Neuronal stem cell (in vitro differentiated cells): ENCODE measurements at regions not wholly inside any gene's neighbourhood (a gene's known extent, or its start where the extent isn't known, plus 50 kb on each side); places are given as distances from the start of the nearest gene placed in this dataset.

Experiments
- DNase-seq: peaks from one replicate; pipeline ENCODE4 v3.0.0-alpha.2; 2013; ENCODE audit warnings: low spot score
- H2AFZ ChIP-seq: one replicate; pipeline ENCODE4 v1.6.1; 2013; ENCODE audit warnings: mild to moderate bottlenecking, low read length, inconsistent platforms
- H2AK5ac ChIP-seq: 2 replicates; pipeline ENCODE4 v1.6.1; 2013; ENCODE audit warnings: low read depth, mild to moderate bottlenecking, inconsistent platforms, low read length, moderate library complexity, mixed read lengths
- H2BK120ac ChIP-seq: 2 replicates; pipeline ENCODE4 v1.6.1; 2013; ENCODE audit warnings: low read depth, mild to moderate bottlenecking, inconsistent platforms, low read length, moderate library complexity, mixed read lengths
- H2BK12ac ChIP-seq: one replicate; pipeline ENCODE4 v1.6.1; 2013; ENCODE audit warnings: low read length, inconsistent platforms
- H2BK15ac ChIP-seq: 2 replicates; pipeline ENCODE4 v1.6.1; 2013; ENCODE audit warnings: mild to moderate bottlenecking, low read length, inconsistent platforms, mixed read lengths
- H2BK5ac ChIP-seq: one replicate; pipeline ENCODE4 v1.6.1; 2013; ENCODE audit warnings: inconsistent platforms, mild to moderate bottlenecking, low read length, moderate library complexity
- H3K14ac ChIP-seq: one replicate; pipeline ENCODE4 v1.6.1; 2013; ENCODE audit warnings: low read length, inconsistent platforms
- H3K18ac ChIP-seq: 2 replicates; pipeline ENCODE4 v1.6.1; 2013; ENCODE audit warnings: low read length, inconsistent platforms
- H3K23ac ChIP-seq: 2 replicates; pipeline ENCODE4 v1.6.1; 2013; ENCODE audit warnings: low read depth, mild to moderate bottlenecking, mixed read lengths, low read length, inconsistent platforms; ENCODE audit not compliant: poor library complexity
- H3K27ac ChIP-seq: replicated peaks from 3 replicates; pipeline ENCODE4 v1.5.1; 2013; ENCODE audit warnings: low read length, inconsistent platforms
- H3K27me3 ChIP-seq, 3 experiments: 2 replicates each; pipeline ENCODE4 v1.6.1; 2013; ENCODE audit warnings: low read length in 3 of 3, mild to moderate bottlenecking in 2 of 3, inconsistent platforms in 1 of 3, low read depth in 1 of 3, mixed read lengths in 1 of 3, moderate library complexity in 1 of 3; ENCODE audit not compliant: control insufficient read depth in 3 of 3, insufficient read depth in 3 of 3
- H3K36me3 ChIP-seq, 2 donors: replicated peaks in 1 of 2; 2 replicates each; pipeline ENCODE4 v1.6.1; 2013; ENCODE audit warnings: low read length in 2 of 2; ENCODE audit not compliant: control insufficient read depth in 2 of 2, insufficient read depth in 2 of 2
- H3K4ac ChIP-seq: 2 replicates; pipeline ENCODE4 v1.6.1; 2013; ENCODE audit warnings: inconsistent platforms, mild to moderate bottlenecking, low read length, moderate library complexity
- H3K4me1 ChIP-seq, 2 donors: 1 replicate in 1 of 2; 2 replicates in 1 of 2; pipeline ENCODE4 v1.6.1; 2013; ENCODE audit warnings: low read length in 2 of 2, low read depth in 1 of 2; ENCODE audit not compliant: control insufficient read depth in 2 of 2, insufficient read depth in 1 of 2
- H3K4me2 ChIP-seq: one replicate; pipeline ENCODE4 v1.6.1; 2013; ENCODE audit warnings: mild to moderate bottlenecking, low read length, inconsistent platforms; ENCODE audit not compliant: insufficient read depth, poor library complexity, severe bottlenecking
- H3K4me3 ChIP-seq, 2 donors: 2 replicates each; pipeline ENCODE4 v1.5.1; 2013; ENCODE audit warnings: low read length in 2 of 2, mild to moderate bottlenecking in 2 of 2, inconsistent platforms in 1 of 2, moderate library complexity in 1 of 2
- H3K79me1 ChIP-seq: one replicate; pipeline ENCODE4 v1.6.1; 2013; ENCODE audit warnings: low read depth, mild to moderate bottlenecking, inconsistent platforms, low read length, moderate library complexity
- H3K9ac ChIP-seq: one replicate; pipeline ENCODE4 v1.6.1; 2013; ENCODE audit warnings: mild to moderate bottlenecking, low read depth, low read length, inconsistent platforms; ENCODE audit not compliant: poor library complexity
- H3K9me3 ChIP-seq, 2 donors: replicated peaks in 1 of 2; 2 replicates each; pipeline versions ENCODE3 to v1.6.1; 2013; ENCODE audit warnings: low read length in 2 of 2, mild to moderate bottlenecking in 2 of 2, inconsistent platforms in 1 of 2, low read depth in 1 of 2, mixed read lengths in 1 of 2, moderate library complexity in 1 of 2; ENCODE audit not compliant: control insufficient read depth in 2 of 2, insufficient read depth in 1 of 2
- H4K8ac ChIP-seq: one replicate; pipeline ENCODE4 v1.6.1; 2013; ENCODE audit warnings: low read depth, mild to moderate bottlenecking, inconsistent platforms, low read length, moderate library complexity
- H4K91ac ChIP-seq: one replicate; pipeline ENCODE4 v1.6.1; 2013; ENCODE audit warnings: low read length, low read depth, mild to moderate bottlenecking, inconsistent platforms; ENCODE audit not compliant: poor library complexity
- WGBS, 2 donors: extraction: QIAGEN DNeasy Blood & Tissue Kit; methylation state at CpG; one replicate each; pipeline ENCODE4 v1.1.7; 2013; ENCODE audit warnings: missing lambda C conversion rate in 2 of 2, mixed read lengths in 1 of 2; ENCODE audit not compliant: insufficient read length in 2 of 2, insufficient replicate concordance in 1 of 2; ENCODE audit errors: extremely low coverage in 2 of 2; 5-methylcytosine and 5-hydroxymethylcytosine counted together

DNA sequence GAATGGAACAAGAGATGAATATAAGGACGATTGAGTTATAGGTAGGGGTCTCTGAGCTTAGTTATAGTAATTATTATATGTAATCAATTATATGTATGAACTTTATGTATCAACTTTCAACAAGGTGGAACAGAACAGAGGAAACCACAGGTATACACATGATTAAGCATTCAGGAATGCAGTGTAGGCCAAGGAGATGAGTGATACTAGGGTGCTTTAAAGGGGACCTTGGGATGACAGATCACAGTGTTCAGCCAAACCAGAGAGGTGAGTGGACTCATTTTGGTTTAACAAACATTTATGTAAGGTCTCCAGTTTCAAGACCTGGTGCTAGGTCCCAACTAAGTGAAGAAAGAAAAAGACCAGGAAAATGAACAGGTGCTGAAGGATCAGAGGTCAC lies 895.5 kb downstream of the ROBO2 start:
- Histone ChIP-seq H3K9ac (no peak overlapping the region), H3K9me3 (no peaks in the 10 kb centered on the region), H3K27me3 (no peaks in the 10 kb centered on the region), H3K4ac (no peak overlapping the region), H3K27ac (no peak overlapping the region), H2BK5ac (no peak overlapping the region), H4K91ac (no peak overlapping the region), H2BK12ac (no peak overlapping the region), H3K4me2 (no peak overlapping the region), H4K8ac (no peak overlapping the region), H3K4me1 (peaks cover 0 to 2% of the 10 kb centered on the region in 2 donors), H2BK15ac (no peak overlapping the region), H3K4me3 (no peak overlapping the region), H3K23ac (no peak overlapping the region), H3K14ac (no peak overlapping the region), H3K36me3 (no peaks in the 10 kb centered on the region), H3K18ac (no peak overlapping the region), H2BK120ac (no peak overlapping the region), H2AFZ (no peak overlapping the region), H2AK5ac (no peak overlapping the region), H3K79me1 (no peaks in the 10 kb centered on the region)
- no peak for DNase-seq
- no CpG with 5 or more reads among the region's 1 CpG for WGBS, 2 donors

DNA sequence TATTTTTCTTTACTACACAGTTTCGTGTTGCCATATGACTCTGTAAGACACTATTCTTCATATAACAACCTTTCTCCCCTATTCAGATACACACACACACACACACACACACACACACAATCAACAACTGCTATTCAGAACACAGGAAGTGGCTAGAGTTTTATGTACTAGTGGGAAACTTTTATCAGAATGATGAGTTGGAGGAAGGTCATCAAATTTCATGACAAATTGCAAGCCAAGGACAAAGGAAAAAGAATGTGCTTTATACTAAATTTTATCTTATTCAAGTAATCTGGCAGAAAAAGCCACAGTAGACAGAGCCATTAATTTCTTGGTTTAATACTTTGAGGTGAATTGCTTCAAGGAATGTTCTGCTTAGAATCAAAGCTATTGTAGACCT lies 899.8 kb downstream of the ROBO2 start:
- no peak overlapping the region for H3K27ac ChIP-seq
- H3K14ac ChIP-seq: no peak overlapping the region
- peaks cover 0 to 2% of the 10 kb centered on the region in 2 donors for H3K4me1 ChIP-seq
- no peak overlapping the region for H2BK120ac ChIP-seq
- WGBS, 2 donors: no CpG with 5 or more reads among the region's 1 CpG
- H3K4me2 ChIP-seq: no peak overlapping the region
- H2BK5ac ChIP-seq: no peak overlapping the region
- H4K8ac ChIP-seq: no peak overlapping the region
- H3K18ac ChIP-seq: no peak overlapping the region
- no peak overlapping the region for H2BK15ac ChIP-seq
- H2AK5ac ChIP-seq: no peak overlapping the region
- H3K36me3 ChIP-seq: no peaks in the 10 kb centered on the region
- H3K23ac ChIP-seq: no peak overlapping the region
- no peaks in the 10 kb centered on the region for H3K27me3 ChIP-seq
- no peaks in the 10 kb centered on the region for H3K79me1 ChIP-seq
- H3K4me3 ChIP-seq: no peak overlapping the region
- no peak overlapping the region for H4K91ac ChIP-seq
- no peak overlapping the region for H2BK12ac ChIP-seq
- no peaks in the 10 kb centered on the region for H3K9me3 ChIP-seq
- H3K9ac ChIP-seq: no peak overlapping the region
- DNase-seq: no peak
- H2AFZ ChIP-seq: no peak overlapping the region
- H3K4ac ChIP-seq: no peak overlapping the region

DNA sequence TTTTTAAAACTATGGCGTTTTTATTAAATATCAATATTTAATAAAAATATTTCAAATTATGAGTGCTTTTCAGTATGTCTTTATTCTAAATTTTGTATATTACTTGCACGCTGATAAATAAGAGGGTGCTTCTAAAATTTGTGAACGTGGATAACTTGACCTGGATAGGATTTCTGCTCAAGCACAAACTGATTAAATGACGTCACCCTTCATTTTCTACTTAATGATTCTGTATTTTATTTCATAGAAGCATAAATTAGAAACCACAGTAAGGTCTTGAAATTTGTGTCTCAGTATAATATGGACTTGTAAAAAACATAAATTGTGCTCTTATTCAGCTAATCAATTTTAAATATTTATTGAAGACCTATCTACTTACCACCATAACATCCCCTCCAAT lies 903.7 kb downstream of the ROBO2 start:
- H4K91ac ChIP-seq: no peak overlapping the region
- H3K27ac ChIP-seq: no peak overlapping the region

DNA sequence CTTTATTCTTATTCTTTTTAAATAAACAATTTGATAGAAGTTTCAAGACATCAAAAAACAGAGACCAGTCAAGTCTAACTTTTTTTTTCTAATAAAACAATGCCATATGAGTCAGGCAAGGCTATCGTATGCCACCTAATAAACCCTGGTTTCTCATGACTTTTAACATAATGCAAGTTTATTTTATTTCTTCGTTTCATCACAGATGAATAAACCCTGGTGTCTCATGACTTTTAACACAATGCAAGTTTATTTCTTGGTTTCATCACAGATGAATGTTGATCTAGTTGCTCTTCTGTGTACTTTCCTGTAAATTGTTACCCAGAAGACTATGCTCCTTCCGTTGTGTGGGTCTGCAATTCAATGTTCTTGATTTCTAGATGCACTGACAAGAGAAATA lies 905.4 kb downstream of the ROBO2 start:
- Histone ChIP-seq H3K4ac (no peak overlapping the region), H3K23ac (no peak overlapping the region), H3K14ac (no peak overlapping the region), H3K27me3 (no peaks in the 10 kb centered on the region), H2BK12ac (no peak overlapping the region), H3K4me3 (no peak overlapping the region), H2AFZ (no peak overlapping the region), H2BK15ac (no peak overlapping the region), H3K9me3 (no peaks in the 10 kb centered on the region), H3K9ac (no peak overlapping the region), H4K8ac (no peak overlapping the region), H3K18ac (no peak overlapping the region), H3K79me1 (no peaks in the 10 kb centered on the region), H2BK120ac (no peak overlapping the region), H3K27ac (no peak overlapping the region), H4K91ac (no peak overlapping the region), H3K4me1 (no peaks in the 10 kb centered on the region), H3K36me3 (no peaks in the 10 kb centered on the region), H3K4me2 (no peak overlapping the region), H2AK5ac (no peak overlapping the region), H2BK5ac (no peak overlapping the region)
- no peak for DNase-seq
- no CpG with 5 or more reads among the region's 3 CpGs for WGBS, 2 donors

More for the DNA sequence above, 903.7 kb downstream of the ROBO2 start:
- H3K4me2 ChIP-seq: no peak overlapping the region
- peaks cover 0 to 2% of the 10 kb centered on the region in 2 donors for H3K4me1 ChIP-seq
- no peak overlapping the region for H2BK120ac ChIP-seq
- no peak overlapping the region for H3K4me3 ChIP-seq
- H3K27me3 ChIP-seq: no peaks in the 10 kb centered on the region
- no peaks in the 10 kb centered on the region for H3K36me3 ChIP-seq
- no peak overlapping the region for H3K23ac ChIP-seq
- H3K9me3 ChIP-seq: no peaks in the 10 kb centered on the region
- H3K14ac ChIP-seq: no peak overlapping the region
- no peak overlapping the region for H3K18ac ChIP-seq
- H2AK5ac ChIP-seq: no peak overlapping the region
- WGBS, 2 donors: no CpG with 5 or more reads among the region's 4 CpGs
- no peak overlapping the region for H2BK12ac ChIP-seq
- H3K79me1 ChIP-seq: no peaks in the 10 kb centered on the region
- no peak overlapping the region for H2AFZ ChIP-seq
- H2BK5ac ChIP-seq: no peak overlapping the region
- no peak overlapping the region for H4K8ac ChIP-seq
- H3K9ac ChIP-seq: no peak overlapping the region
- H2BK15ac ChIP-seq: no peak overlapping the region
- no peak for DNase-seq
- H3K4ac ChIP-seq: no peak overlapping the region
